CD4-positive, alpha-beta memory T cell (primary cell): ENCODE measurements at regions not wholly inside any gene's neighbourhood (a gene's known extent, or its start where the extent isn't known, plus 50 kb on each side); places are given as distances from the start of the nearest gene placed in this dataset.

Experiments
- CTCF ChIA-PET: fragments of 350-600 bp; sonication (Branson Sonifier 250); formaldehyde crosslinking; loops from one replicate; lab custom pipeline; 2021; ENCODE audit warnings: inconsistent platforms; ENCODE audit not compliant: partially characterized antibody; lab: Charles Lee
- POLR2A ChIA-PET: fragments of 350-600 bp; sonication (Branson Sonifier 250); formaldehyde crosslinking; loops from one replicate; lab custom pipeline; 2021; ENCODE audit not compliant: partially characterized antibody; lab: Charles Lee
- DNase-seq, 5 donors: peaks; one replicate each; pipeline versions ENCODE4 v3.0.0 to v3.0.0-alpha.2; 2020 to 2022; ENCODE audit warnings: mixed read lengths in 1 of 5
- H3K27ac ChIP-seq: one replicate; pipeline ENCODE4 v1.7.0; 2013; ENCODE audit warnings: low read depth, low read length
- H3K27me3 ChIP-seq: 2 replicates; pipeline ENCODE4 v1.7.0; 2013; ENCODE audit warnings: mild to moderate bottlenecking, low read length, moderate library complexity; ENCODE audit not compliant: insufficient read depth
- H3K36me3 ChIP-seq: 2 replicates; pipeline ENCODE4 v1.7.0; 2013; ENCODE audit warnings: mild to moderate bottlenecking, low read length, moderate library complexity; ENCODE audit not compliant: insufficient read depth
- H3K4me1 ChIP-seq: 2 replicates; pipeline ENCODE4 v1.7.0; 2013; ENCODE audit warnings: mild to moderate bottlenecking, low read length, moderate library complexity; ENCODE audit not compliant: insufficient read depth
- H3K4me3 ChIP-seq, 2 donors: one replicate each; pipeline ENCODE4 v1.7.0; 2013; ENCODE audit warnings: low read length in 2 of 2, mild to moderate bottlenecking in 1 of 2
- H3K9me3 ChIP-seq, 2 donors: one replicate each; pipeline ENCODE4 v1.7.0; 2013; ENCODE audit warnings: low read length in 2 of 2, control low read depth in 1 of 2; ENCODE audit not compliant: control insufficient read depth in 1 of 2
- H3K27ac Mint-ChIP-seq, 7 donors: one replicate each; pipeline ENCODE4 v1.8.0; 2020 to 2021; ENCODE audit warnings: mixed read lengths in 7 of 7, mild to moderate bottlenecking in 6 of 7, inconsistent platforms in 3 of 7, moderate library complexity in 3 of 7
- H3K27me3 Mint-ChIP-seq, 2 donors: one replicate each; pipeline ENCODE4 v1.8.0; 2020 to 2021; ENCODE audit warnings: mixed read lengths in 2 of 2
- H3K36me3 Mint-ChIP-seq, 2 donors: one replicate each; pipeline ENCODE4 v1.8.0; 2020 to 2021; ENCODE audit warnings: mixed read lengths in 2 of 2, inconsistent platforms in 1 of 2, mild to moderate bottlenecking in 1 of 2
- H3K4me1 Mint-ChIP-seq, 4 donors: one replicate each; pipeline ENCODE4 v1.8.0; 2020 to 2021; ENCODE audit warnings: mixed read lengths in 4 of 4, mild to moderate bottlenecking in 1 of 4
- H3K4me3 Mint-ChIP-seq, 8 donors: one replicate each; pipeline ENCODE4 v1.8.0; 2020 to 2021; ENCODE audit warnings: mixed read lengths in 8 of 8, mild to moderate bottlenecking in 7 of 8, moderate library complexity in 6 of 8, inconsistent platforms in 3 of 8
- H3K9me3 Mint-ChIP-seq, 8 donors: one replicate each; pipeline ENCODE4 v1.8.0; 2020 to 2021; ENCODE audit warnings: mixed read lengths in 8 of 8, mild to moderate bottlenecking in 5 of 8, inconsistent platforms in 3 of 8, moderate library complexity in 1 of 8
- intact Hi-C: fragments of 100-400 bp; cut with micrococcal nuclease; formaldehyde crosslinking; loops from one replicate; pipeline ENCODE4 v1.15.1; 2023

DNA sequence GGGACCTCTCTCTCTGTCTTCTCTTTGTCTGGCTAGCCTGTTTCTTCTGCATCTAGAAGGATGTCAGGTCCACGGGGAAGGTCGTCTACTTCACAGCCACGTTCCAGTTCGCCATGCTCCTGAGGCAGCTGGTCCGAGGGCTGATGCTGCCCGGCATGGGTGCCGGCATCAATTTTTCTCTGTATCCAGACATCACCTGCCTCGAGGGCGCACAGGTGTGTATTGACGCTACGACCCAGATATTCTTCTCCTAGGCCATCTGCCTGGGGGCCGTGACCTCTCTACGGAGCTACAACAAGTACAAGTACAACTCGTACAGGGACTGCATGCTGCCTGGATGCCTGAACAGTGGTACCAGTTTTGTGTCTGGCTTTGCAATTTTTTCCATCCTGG, 841.6 kb upstream of the TMPRSS15 start:
- no peak overlapping the region for H3K27ac Mint-ChIP-seq
- H3K36me3 ChIP-seq = no peaks in the 10 kb centered on the region
- no peaks in the 10 kb centered on the region for H3K4me1 ChIP-seq
- peaks cover 2 to 20% (median 6%) of the 10 kb centered on the region in 8 donors for H3K9me3 Mint-ChIP-seq
- H3K4me1 Mint-ChIP-seq = no peaks in the 10 kb centered on the region
- ChIA-PET CTCF (no interaction called here), POLR2A (no interaction called here)
- no peak overlapping the region for H3K27ac ChIP-seq
- H3K4me3 ChIP-seq = no peak overlapping the region
- H3K27me3 Mint-ChIP-seq = no peaks in the 10 kb centered on the region
- intact Hi-C loops = no loop called here
- H3K4me3 Mint-ChIP-seq = no peak overlapping the region
- DNase-seq = no peak
- no peaks in the 10 kb centered on the region for H3K36me3 Mint-ChIP-seq
- no peaks in the 10 kb centered on the region for H3K9me3 ChIP-seq
- H3K27me3 ChIP-seq = no peaks in the 10 kb centered on the region

- Mint-ChIP-seq H3K4me3 (no peak overlapping the region), H3K27me3 (no peaks in the 10 kb centered on the region), H3K4me1 (no peaks in the 10 kb centered on the region), H3K9me3 (peaks cover 2 to 23% (median 10%) of the 10 kb centered on the region in 8 donors), H3K27ac (no peak overlapping the region), H3K36me3 (no peaks in the 10 kb centered on the region)
- intact Hi-C loops = no loop called here
- H3K4me1 ChIP-seq = no peaks in the 10 kb centered on the region
- H3K9me3 ChIP-seq = no peaks in the 10 kb centered on the region
- H3K27ac ChIP-seq = no peak overlapping the region
- ChIA-PET CTCF (no interaction called here), POLR2A (no interaction called here)
- H3K27me3 ChIP-seq = no peaks in the 10 kb centered on the region
- no peak overlapping the region for H3K4me3 ChIP-seq
- H3K36me3 ChIP-seq = no peaks in the 10 kb centered on the region
- DNase-seq = no peak
Measured at GRCh38 chr21:19246018-19246417, 842.4 kb upstream of the TMPRSS15 start.

GRCh38 chr21:19256934-19257660, 853.5 kb upstream of the TMPRSS15 start:
- no peak overlapping the region for H3K27ac ChIP-seq
- no peaks in the 10 kb centered on the region for H3K27me3 Mint-ChIP-seq
- H3K27ac Mint-ChIP-seq = no peak overlapping the region
- no peaks in the 10 kb centered on the region for H3K9me3 ChIP-seq
- H3K9me3 Mint-ChIP-seq = peaks cover 0 to 10% (median 3%) of the 10 kb centered on the region in 8 donors
- no peaks in the 10 kb centered on the region for H3K27me3 ChIP-seq
- intact Hi-C loops = no loop called here
- no peaks in the 10 kb centered on the region for H3K36me3 Mint-ChIP-seq
- no peak overlapping the region for H3K4me3 Mint-ChIP-seq
- POLR2A ChIA-PET = no interaction called here
- DNase-seq = no peak
- CTCF ChIA-PET = no interaction called here
- no peak overlapping the region for H3K4me3 ChIP-seq
- no peaks in the 10 kb centered on the region for H3K4me1 ChIP-seq
- no peaks in the 10 kb centered on the region for H3K4me1 Mint-ChIP-seq
- no peaks in the 10 kb centered on the region for H3K36me3 ChIP-seq

- CTCF ChIA-PET = interaction anchor here (0.9 kb wide), 1 partner anchor 11 kb away, joined by 3 read pairs; no protein-coding TSS in a partner anchor
- no peaks in the 10 kb centered on the region for H3K4me1 Mint-ChIP-seq
- POLR2A ChIA-PET = no interaction called here
- no peak for DNase-seq
- intact Hi-C loops = no loop called here
- H3K4me3 Mint-ChIP-seq = no peak overlapping the region
- Histone ChIP-seq H3K27ac (no peak overlapping the region), H3K9me3 (no peaks in the 10 kb centered on the region), H3K4me3 (no peak overlapping the region), H3K36me3 (no peaks in the 10 kb centered on the region), H3K4me1 (no peaks in the 10 kb centered on the region), H3K27me3 (no peaks in the 10 kb centered on the region)
- no peaks in the 10 kb centered on the region for H3K36me3 Mint-ChIP-seq
- H3K27ac Mint-ChIP-seq = no peak overlapping the region
- H3K27me3 Mint-ChIP-seq = no peaks in the 10 kb centered on the region
- H3K9me3 Mint-ChIP-seq = peaks cover 0 to 13% (median 6%) of the 10 kb centered on the region in 8 donors
Measured at GRCh38 chr21:19261731-19262376, 858.3 kb upstream of the TMPRSS15 start.

DNA sequence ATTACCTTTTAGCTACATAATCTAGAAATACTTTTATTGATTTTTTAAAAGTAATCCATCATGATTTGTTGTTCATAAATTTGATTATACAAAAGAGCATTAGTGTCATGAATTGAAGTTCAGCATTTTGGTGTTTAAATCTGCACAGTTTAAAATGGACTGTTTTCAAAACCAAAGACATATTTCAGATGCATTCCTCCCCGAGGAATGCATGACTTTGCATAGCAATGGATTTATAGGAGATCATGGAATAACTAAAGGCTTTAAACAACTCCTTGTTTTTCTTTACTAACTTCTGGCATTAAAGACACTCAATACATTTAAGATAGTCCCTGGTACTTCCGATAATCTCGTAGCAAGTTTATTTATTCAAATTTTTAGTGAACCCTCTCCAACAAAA, 863.1 kb upstream of the TMPRSS15 start:
- H3K4me1 Mint-ChIP-seq = no peaks in the 10 kb centered on the region
- H3K27ac Mint-ChIP-seq = no peak overlapping the region
- peaks cover 0 to 11% (median 5%) of the 10 kb centered on the region in 8 donors for H3K9me3 Mint-ChIP-seq
- H3K4me3 Mint-ChIP-seq = no peak overlapping the region
- POLR2A ChIA-PET = no interaction called here
- no peak overlapping the region for H3K27ac ChIP-seq
- DNase-seq = no peak
- H3K36me3 ChIP-seq = no peaks in the 10 kb centered on the region
- H3K27me3 Mint-ChIP-seq = no peaks in the 10 kb centered on the region
- H3K4me1 ChIP-seq = no peaks in the 10 kb centered on the region
- no peaks in the 10 kb centered on the region for H3K9me3 ChIP-seq
- CTCF ChIA-PET = no interaction called here
- no peaks in the 10 kb centered on the region for H3K27me3 ChIP-seq
- intact Hi-C loops = no loop called here
- no peak overlapping the region for H3K4me3 ChIP-seq
- no peaks in the 10 kb centered on the region for H3K36me3 Mint-ChIP-seq

GRCh38 chr21:19268686-19269085, 865.1 kb upstream of the TMPRSS15 start:
- Histone ChIP-seq H3K27ac (no peak overlapping the region), H3K4me1 (no peaks in the 10 kb centered on the region), H3K4me3 (no peak overlapping the region), H3K9me3 (no peaks in the 10 kb centered on the region), H3K27me3 (no peaks in the 10 kb centered on the region), H3K36me3 (no peaks in the 10 kb centered on the region)
- Mint-ChIP-seq H3K9me3 (peaks cover 0 to 23% (median 5%) of the 10 kb centered on the region in 8 donors), H3K27ac (no peak overlapping the region), H3K27me3 (no peaks in the 10 kb centered on the region), H3K36me3 (no peaks in the 10 kb centered on the region), H3K4me3 (no peak overlapping the region), H3K4me1 (no peaks in the 10 kb centered on the region)
- intact Hi-C loops = no loop called here
- ChIA-PET CTCF (no interaction called here), POLR2A (no interaction called here)
- no peak for DNase-seq

DNA sequence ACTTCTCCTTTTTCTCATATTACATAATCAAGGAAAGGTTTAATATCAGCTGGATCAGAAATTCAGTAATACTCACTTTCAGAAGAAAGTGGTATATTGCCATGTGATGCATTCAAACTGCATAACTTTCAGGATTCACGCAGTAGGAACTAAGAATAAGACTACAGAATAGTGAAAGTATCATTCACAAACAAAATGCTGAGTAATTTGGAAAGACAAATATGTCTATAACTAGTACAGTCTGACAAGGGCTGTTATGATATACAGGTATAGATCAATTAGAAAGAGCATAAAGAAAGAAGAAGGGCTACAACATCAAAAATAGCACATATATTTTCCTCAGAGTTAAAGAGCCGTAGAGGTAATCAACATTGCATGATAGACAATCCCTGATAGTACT, 871.5 kb upstream of the TMPRSS15 start:
- no peaks in the 10 kb centered on the region for H3K36me3 ChIP-seq
- no peak for DNase-seq
- H3K27ac ChIP-seq = no peak overlapping the region
- Mint-ChIP-seq H3K4me3 (no peak overlapping the region), H3K36me3 (no peaks in the 10 kb centered on the region), H3K27ac (no peak overlapping the region), H3K9me3 (peaks cover 2 to 20% (median 7%) of the 10 kb centered on the region in 8 donors), H3K4me1 (no peaks in the 10 kb centered on the region), H3K27me3 (no peaks in the 10 kb centered on the region)
- POLR2A ChIA-PET = no interaction called here
- intact Hi-C loops = no loop called here
- CTCF ChIA-PET = no interaction called here
- no peaks in the 10 kb centered on the region for H3K4me1 ChIP-seq
- H3K9me3 ChIP-seq = no peaks in the 10 kb centered on the region
- H3K27me3 ChIP-seq = no peaks in the 10 kb centered on the region
- no peak overlapping the region for H3K4me3 ChIP-seq
